ENCODE measurements at regions not wholly inside any gene's neighbourhood (a gene's known extent, or its start where the extent isn't known, plus 50 kb on each side); places are given as distances from the start of the nearest gene placed in this dataset.

DNA sequence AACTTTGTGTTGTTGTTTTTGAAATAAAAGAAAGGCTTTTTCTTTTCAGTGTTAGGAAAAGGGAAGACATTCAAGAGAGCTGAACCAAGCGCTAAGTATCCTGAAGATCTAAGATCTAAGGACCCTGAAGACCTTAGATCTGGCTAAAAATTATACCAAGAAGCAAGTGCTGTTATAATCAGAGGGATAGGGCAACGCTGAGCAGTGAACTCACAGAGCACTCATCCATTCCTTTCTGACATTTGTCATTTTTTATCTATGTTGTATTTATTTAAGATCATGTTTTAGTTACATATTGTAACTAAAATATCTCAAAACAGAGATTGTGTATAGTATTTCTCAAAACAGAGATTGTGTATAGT is 60.5 kb upstream of the FAM216B start (continued):
- TF ChIP-seq, protein P1, sequence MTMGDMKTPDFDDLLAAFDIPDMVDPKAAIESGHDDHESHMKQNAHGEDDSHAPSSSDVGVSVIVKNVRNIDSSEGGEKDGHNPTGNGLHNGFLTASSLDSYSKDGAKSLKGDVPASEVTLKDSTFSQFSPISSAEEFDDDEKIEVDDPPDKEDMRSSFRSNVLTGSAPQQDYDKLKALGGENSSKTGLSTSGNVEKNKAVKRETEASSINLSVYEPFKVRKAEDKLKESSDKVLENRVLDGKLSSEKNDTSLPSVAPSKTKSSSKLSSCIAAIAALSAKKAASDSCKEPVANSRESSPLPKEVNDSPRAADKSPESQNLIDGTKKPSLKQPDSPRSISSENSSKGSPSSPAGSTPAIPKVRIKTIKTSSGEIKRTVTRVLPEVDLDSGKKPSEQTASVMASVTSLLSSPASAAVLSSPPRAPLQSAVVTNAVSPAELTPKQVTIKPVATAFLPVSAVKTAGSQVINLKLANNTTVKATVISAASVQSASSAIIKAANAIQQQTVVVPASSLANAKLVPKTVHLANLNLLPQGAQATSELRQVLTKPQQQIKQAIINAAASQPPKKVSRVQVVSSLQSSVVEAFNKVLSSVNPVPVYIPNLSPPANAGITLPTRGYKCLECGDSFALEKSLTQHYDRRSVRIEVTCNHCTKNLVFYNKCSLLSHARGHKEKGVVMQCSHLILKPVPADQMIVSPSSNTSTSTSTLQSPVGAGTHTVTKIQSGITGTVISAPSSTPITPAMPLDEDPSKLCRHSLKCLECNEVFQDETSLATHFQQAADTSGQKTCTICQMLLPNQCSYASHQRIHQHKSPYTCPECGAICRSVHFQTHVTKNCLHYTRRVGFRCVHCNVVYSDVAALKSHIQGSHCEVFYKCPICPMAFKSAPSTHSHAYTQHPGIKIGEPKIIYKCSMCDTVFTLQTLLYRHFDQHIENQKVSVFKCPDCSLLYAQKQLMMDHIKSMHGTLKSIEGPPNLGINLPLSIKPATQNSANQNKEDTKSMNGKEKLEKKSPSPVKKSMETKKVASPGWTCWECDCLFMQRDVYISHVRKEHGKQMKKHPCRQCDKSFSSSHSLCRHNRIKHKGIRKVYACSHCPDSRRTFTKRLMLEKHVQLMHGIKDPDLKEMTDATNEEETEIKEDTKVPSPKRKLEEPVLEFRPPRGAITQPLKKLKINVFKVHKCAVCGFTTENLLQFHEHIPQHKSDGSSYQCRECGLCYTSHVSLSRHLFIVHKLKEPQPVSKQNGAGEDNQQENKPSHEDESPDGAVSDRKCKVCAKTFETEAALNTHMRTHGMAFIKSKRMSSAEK (CRISPR knock-in tag; IDR thresholded peaks at IDR 0.05; ENCODE audit: borderline replicate concordance), result no peak
- TF ChIP-seq NR2C2 (CRISPR knock-in tag; IDR thresholded peaks at IDR 0.05) (no peak), JAZF1 (CRISPR knock-in tag; IDR thresholded peaks at IDR 0.05) (no peak), CREM (CRISPR knock-in tag; IDR thresholded peaks at IDR 0.05) (no peak), ZBTB21 (CRISPR knock-in tag; IDR thresholded peaks at IDR 0.05; ENCODE audit: borderline replicate concordance) (no peak), GRHL2 (CRISPR knock-in tag; IDR thresholded peaks at IDR 0.05; ENCODE audit: insufficient replicate concordance, severe bottlenecking) (no peak), CBFB (CRISPR knock-in tag; IDR thresholded peaks at IDR 0.05; ENCODE audit: low read depth) (no peak), ETV6 (CRISPR knock-in tag; IDR thresholded peaks at IDR 0.05) (no peak), ZNF263 (CRISPR knock-in tag; IDR thresholded peaks at IDR 0.05; ENCODE audit: low read depth) (no peak), ELF4 (CRISPR knock-in tag; IDR thresholded peaks at IDR 0.05; ENCODE audit: low read depth) (no peak)

DNA sequence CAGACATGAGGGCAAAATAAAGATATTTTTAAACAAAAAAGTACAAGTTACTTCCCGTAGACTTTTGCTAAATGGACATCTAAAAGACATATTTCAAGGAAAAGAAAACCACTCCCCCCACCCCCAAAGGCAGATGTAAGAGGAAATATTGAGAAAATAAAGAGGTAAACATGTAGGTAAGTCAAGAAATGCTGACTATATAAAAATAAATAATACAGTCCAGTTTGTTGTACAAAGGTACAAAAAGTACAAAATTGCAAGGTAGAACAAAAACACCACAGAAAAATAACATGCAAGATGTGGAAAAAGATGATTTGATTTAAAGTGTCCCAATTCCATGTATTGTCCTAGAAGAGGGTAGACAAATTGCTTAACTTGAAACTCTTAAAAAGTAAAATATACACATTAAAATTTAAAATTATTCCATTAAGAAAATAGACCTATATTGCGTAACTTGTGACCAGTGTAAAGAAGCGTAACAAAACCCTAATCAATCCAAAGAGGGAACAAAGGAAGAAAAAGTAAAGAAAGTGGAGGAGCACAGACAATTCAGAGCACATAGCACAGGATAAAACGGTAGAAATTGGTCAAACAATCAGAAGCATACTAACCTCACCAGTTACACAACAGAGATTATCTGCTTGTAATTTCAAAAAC is 58.4 kb upstream of the FAM216B start:
- Mint-ChIP-seq H3K27ac (no peak overlapping the region), H3K4me1 (no peaks in the 10 kb centered on the region), H3K9me3 (peaks cover 17% of the 10 kb centered on the region), H3K27me3 (ENCODE audit: low read depth) (0 out of 2 replicates have a peak, but pooled peaks cover 4% of the 10 kb centered on the region), H3K36me3 (peaks cover 7% of the 10 kb centered on the region), H3K4me3 (no peak overlapping the region)
- TF ChIP-seq, protein P2, sequence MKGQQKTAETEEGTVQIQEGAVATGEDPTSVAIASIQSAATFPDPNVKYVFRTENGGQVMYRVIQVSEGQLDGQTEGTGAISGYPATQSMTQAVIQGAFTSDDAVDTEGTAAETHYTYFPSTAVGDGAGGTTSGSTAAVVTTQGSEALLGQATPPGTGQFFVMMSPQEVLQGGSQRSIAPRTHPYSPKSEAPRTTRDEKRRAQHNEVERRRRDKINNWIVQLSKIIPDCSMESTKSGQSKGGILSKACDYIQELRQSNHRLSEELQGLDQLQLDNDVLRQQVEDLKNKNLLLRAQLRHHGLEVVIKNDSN (CRISPR knock-in tag; IDR thresholded peaks at IDR 0.05), result no peak
- TF ChIP-seq ZNF416 (CRISPR knock-in tag; IDR thresholded peaks at IDR 0.05) (no peak), ZNF671 (CRISPR knock-in tag; IDR thresholded peaks at IDR 0.05) (no peak), ZBTB21 (CRISPR knock-in tag; IDR thresholded peaks at IDR 0.05; ENCODE audit: borderline replicate concordance) (no peak), ZNF263 (CRISPR knock-in tag; IDR thresholded peaks at IDR 0.05; ENCODE audit: low read depth) (no peak)
- TF ChIP-seq, protein P3, sequence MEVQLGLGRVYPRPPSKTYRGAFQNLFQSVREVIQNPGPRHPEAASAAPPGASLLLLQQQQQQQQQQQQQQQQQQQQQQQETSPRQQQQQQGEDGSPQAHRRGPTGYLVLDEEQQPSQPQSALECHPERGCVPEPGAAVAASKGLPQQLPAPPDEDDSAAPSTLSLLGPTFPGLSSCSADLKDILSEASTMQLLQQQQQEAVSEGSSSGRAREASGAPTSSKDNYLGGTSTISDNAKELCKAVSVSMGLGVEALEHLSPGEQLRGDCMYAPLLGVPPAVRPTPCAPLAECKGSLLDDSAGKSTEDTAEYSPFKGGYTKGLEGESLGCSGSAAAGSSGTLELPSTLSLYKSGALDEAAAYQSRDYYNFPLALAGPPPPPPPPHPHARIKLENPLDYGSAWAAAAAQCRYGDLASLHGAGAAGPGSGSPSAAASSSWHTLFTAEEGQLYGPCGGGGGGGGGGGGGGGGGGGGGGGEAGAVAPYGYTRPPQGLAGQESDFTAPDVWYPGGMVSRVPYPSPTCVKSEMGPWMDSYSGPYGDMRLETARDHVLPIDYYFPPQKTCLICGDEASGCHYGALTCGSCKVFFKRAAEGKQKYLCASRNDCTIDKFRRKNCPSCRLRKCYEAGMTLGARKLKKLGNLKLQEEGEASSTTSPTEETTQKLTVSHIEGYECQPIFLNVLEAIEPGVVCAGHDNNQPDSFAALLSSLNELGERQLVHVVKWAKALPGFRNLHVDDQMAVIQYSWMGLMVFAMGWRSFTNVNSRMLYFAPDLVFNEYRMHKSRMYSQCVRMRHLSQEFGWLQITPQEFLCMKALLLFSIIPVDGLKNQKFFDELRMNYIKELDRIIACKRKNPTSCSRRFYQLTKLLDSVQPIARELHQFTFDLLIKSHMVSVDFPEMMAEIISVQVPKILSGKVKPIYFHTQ (CRISPR knock-in tag; IDR thresholded peaks at IDR 0.05), result no peak
- TF ChIP-seq, protein P4, sequence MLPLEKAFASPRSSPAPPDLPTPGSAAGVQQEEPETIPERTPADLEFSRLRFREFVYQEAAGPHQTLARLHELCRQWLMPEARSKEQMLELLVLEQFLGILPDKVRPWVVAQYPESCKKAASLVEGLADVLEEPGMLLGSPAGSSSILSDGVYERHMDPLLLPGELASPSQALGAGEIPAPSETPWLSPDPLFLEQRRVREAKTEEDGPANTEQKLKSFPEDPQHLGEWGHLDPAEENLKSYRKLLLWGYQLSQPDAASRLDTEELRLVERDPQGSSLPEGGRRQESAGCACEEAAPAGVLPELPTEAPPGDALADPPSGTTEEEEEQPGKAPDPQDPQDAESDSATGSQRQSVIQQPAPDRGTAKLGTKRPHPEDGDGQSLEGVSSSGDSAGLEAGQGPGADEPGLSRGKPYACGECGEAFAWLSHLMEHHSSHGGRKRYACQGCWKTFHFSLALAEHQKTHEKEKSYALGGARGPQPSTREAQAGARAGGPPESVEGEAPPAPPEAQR (CRISPR knock-in tag; IDR thresholded peaks at IDR 0.05), result no peak
- no peak for DNase-seq (ENCODE audit: low spot score)
- ChIA-PET POLR2A (no interaction called here), CTCF (no interaction called here)
- no peak for ATAC-seq

Measured in WTC11 (cell line).